Smooth muscle cell (in vitro differentiated cells): ENCODE measurements at regions not wholly inside any gene's neighbourhood (a gene's known extent, or its start where the extent isn't known, plus 50 kb on each side); places are given as distances from the start of the nearest gene placed in this dataset.
A peak's percentile ranks its signal among the peaks of the same experiment; 100 is the strongest.

Experiments used
- DNase-seq: peaks from one replicate; lab custom pipeline; 2025; ENCODE audit not compliant: unreplicated experiment; lab: John Stamatoyannopoulos, UW
- H2AFZ ChIP-seq: fragments of 200-600 bp; sonication (generic); 2 replicates; pipeline ENCODE4 v1.6.0; 2016; ENCODE audit warnings: antibody characterized with exemption, low read depth, mild to moderate bottlenecking
- H3F3A ChIP-seq: fragments of 200-600 bp; sonication (generic); 2 replicates; pipeline ENCODE4 v1.6.0; 2017; ENCODE audit warnings: antibody characterized with exemption, low read depth
- H3K27ac ChIP-seq: fragments of 200-600 bp; sonication (generic); 2 replicates; pipeline ENCODE4 v1.5.1; 2016; ENCODE audit warnings: low read depth, mild to moderate bottlenecking
- H3K27me3 ChIP-seq: fragments of 200-600 bp; sonication (generic); 2 replicates; pipeline ENCODE4 v1.6.1; 2016; ENCODE audit warnings: low read depth, mild to moderate bottlenecking
- H3K36me3 ChIP-seq: fragments of 200-600 bp; sonication (generic); 2 replicates; pipeline ENCODE4 v1.5.1; 2016; ENCODE audit warnings: low read depth
- H3K4me1 ChIP-seq: fragments of 200-600 bp; sonication (generic); 2 replicates; pipeline ENCODE4 v1.5.1; 2016; ENCODE audit warnings: low read depth
- H3K4me2 ChIP-seq: fragments of 200-600 bp; sonication (generic); 2 replicates; pipeline ENCODE4 v1.6.0; 2016; ENCODE audit warnings: mild to moderate bottlenecking
- H3K4me3 ChIP-seq: fragments of 200-600 bp; sonication (generic); 2 replicates; pipeline ENCODE4 v1.5.1; 2016; ENCODE audit warnings: mild to moderate bottlenecking
- H3K79me2 ChIP-seq: fragments of 200-600 bp; sonication (generic); 2 replicates; pipeline ENCODE4 v1.6.0; 2016; ENCODE audit warnings: low read depth, mild to moderate bottlenecking
- H3K9ac ChIP-seq: fragments of 200-600 bp; sonication (generic); 2 replicates; pipeline ENCODE4 v1.6.0; 2016; ENCODE audit warnings: low read depth
- H3K9me3 ChIP-seq: fragments of 200-600 bp; sonication (generic); replicated peaks from 2 replicates; pipeline ENCODE4 v1.5.1; 2016; ENCODE audit warnings: low read depth
- H4K20me1 ChIP-seq: fragments of 200-600 bp; sonication (generic); 2 replicates; pipeline ENCODE4 v1.6.0; 2016; ENCODE audit warnings: low read depth
- CTCF ChIP-seq: fragments of 200-600 bp; sonication (generic); IDR thresholded peaks from 2 replicates; pipeline ENCODE4 v1.5.1; 2017; ENCODE audit warnings: borderline replicate concordance, mild to moderate bottlenecking, antibody characterized with exemption; ENCODE audit not compliant: insufficient read depth, poor library complexity, severe bottlenecking
- WGBS: methylation state at CpG from one replicate; pipeline ENCODE4 v1.1.7; 2016; ENCODE audit warnings: low lambda C conversion rate; 5-methylcytosine and 5-hydroxymethylcytosine counted together

DNA sequence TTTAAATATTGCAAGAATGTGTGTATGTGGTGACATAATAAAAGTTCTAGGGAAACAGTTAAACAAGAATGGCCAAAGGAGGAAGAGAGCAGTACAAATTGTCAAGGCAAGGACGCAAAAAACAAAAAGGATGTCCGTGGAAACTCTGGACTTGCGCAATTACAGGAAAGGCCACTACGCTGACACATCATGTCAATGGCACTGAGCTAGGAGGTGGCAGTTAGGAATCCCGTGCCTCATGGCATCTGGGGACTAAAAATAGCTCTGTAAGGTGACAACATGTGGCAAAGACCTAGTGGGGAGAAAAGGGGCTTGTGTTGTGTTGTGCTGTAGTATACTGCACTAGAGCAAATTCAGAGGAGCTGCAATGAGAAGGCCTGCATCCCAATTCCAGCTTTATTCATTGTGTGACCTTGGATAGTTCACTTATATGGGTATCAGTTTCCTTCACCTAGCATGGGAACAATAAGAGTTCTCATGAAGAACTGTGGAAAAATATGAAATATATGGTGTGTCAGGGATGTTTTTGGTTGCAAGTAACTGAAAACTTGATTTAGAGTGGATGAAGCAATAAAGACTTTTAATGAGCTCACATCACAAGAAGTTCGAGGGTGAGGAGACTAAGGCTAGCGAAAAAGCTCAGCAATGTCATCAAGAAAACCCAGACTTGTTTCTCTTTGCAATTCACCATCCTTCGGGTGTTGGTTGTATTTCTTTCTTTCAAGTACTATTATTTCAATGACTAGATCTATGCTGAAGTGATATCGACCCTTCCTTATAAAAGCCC lies 124.1 kb upstream of the STC2 start:
- no peaks in the 10 kb centered on the region for H4K20me1 ChIP-seq
- no peak for DNase-seq
- peak overlapping the region; percentile 17 for H3K4me2 ChIP-seq
- H3K9ac ChIP-seq, result peak overlapping the region; percentile 65
- 48% methylated on average over 9 of the region's 9 CpGs for WGBS
- H3K36me3 ChIP-seq, result no peaks in the 10 kb centered on the region
- peak overlapping the region; percentile 99 for H3K27ac ChIP-seq
- H3F3A ChIP-seq, result peaks cover 42% of the 10 kb centered on the region
- no peaks in the 10 kb centered on the region for H3K27me3 ChIP-seq
- no peak for TF ChIP-seq CTCF
- H3K4me3 ChIP-seq, result no peak overlapping the region
- H3K9me3 ChIP-seq, result no peaks in the 10 kb centered on the region
- no peak overlapping the region for H2AFZ ChIP-seq
- H3K79me2 ChIP-seq, result no peaks in the 10 kb centered on the region
- H3K4me1 ChIP-seq, result peaks cover 13% of the 10 kb centered on the region

- H4K20me1 ChIP-seq, result no peaks in the 10 kb centered on the region
These were observed 123.4 kb upstream of the STC2 start for GRCh38 chr5:173451651-173452050.

GRCh38 chr5:173451031-173451430 lies 122.8 kb upstream of the STC2 start:
- Histone ChIP-seq H3K27me3 (no peaks in the 10 kb centered on the region), H3K4me3 (no peak overlapping the region), H3K4me1 (peaks cover 11% of the 10 kb centered on the region), H3F3A (peaks cover 32% of the 10 kb centered on the region), H3K36me3 (no peaks in the 10 kb centered on the region), H3K9me3 (no peaks in the 10 kb centered on the region), H3K4me2 (no peak overlapping the region), H3K79me2 (no peaks in the 10 kb centered on the region), H2AFZ (no peak overlapping the region), H4K20me1 (no peaks in the 10 kb centered on the region), H3K27ac (peak overlapping the region; percentile 99), H3K9ac (no peak overlapping the region)
- no peak for DNase-seq
- 72% methylated on average over 5 of the region's 5 CpGs for WGBS
- TF ChIP-seq CTCF, result peak; percentile 23

More at GRCh38 chr5:173451651-173452050, 123.4 kb upstream of the STC2 start:
- 81% methylated on average over 2 of the region's 2 CpGs for WGBS
- Histone ChIP-seq H3K79me2 (no peaks in the 10 kb centered on the region), H3K4me3 (no peak overlapping the region), H3K9ac (peak overlapping the region; percentile 25), H2AFZ (no peak overlapping the region), H3K9me3 (no peaks in the 10 kb centered on the region), H3K27me3 (no peaks in the 10 kb centered on the region), H3K27ac (peak overlapping the region; percentile 99), H3K4me1 (peaks cover 11% of the 10 kb centered on the region), H3F3A (peaks cover 38% of the 10 kb centered on the region), H3K4me2 (no peak overlapping the region), H3K36me3 (no peaks in the 10 kb centered on the region)
- no peak for TF ChIP-seq CTCF
- DNase-seq, result no peak

DNA sequence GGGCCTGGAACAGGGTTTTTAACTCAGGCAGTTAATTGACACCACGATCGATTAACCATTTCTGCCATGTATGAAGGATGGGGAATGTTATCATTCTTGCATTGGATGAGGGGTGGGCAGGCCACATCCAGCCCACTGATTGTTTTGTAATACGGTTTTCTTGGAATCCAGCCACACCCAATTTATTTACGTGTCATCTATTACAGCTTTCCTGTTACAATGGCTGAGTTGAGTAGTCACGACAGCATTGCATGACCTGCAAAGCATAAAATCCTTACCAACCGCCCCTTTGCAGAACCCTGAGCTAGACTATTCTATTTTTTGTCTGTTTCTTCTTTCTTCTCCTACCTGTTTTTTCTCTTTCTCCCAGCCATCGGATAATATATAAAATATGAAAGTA lies 122.0 kb upstream of the STC2 start:
- Histone ChIP-seq H3K9me3 (no peaks in the 10 kb centered on the region), H3K4me1 (peaks cover 11% of the 10 kb centered on the region), H3K27me3 (no peaks in the 10 kb centered on the region), H3K9ac (no peak overlapping the region), H3K4me2 (no peak overlapping the region), H3F3A (peaks cover 28% of the 10 kb centered on the region), H3K27ac (no peak overlapping the region), H4K20me1 (no peaks in the 10 kb centered on the region), H2AFZ (no peak overlapping the region), H3K4me3 (no peak overlapping the region), H3K79me2 (no peaks in the 10 kb centered on the region), H3K36me3 (no peaks in the 10 kb centered on the region)
- TF ChIP-seq CTCF, result no peak
- 92% methylated on average over 7 of the region's 7 CpGs for WGBS
- DNase-seq, result no peak
